HEK293T (cell line): ENCODE measurements at regions not wholly inside any gene's neighbourhood (a gene's known extent, or its start where the extent isn't known, plus 50 kb on each side); places are given as distances from the start of the nearest gene placed in this dataset.
"Not testable (repeated sequence)": the region's sequence is repeated elsewhere in the genome, so short reads cannot be mapped to it uniquely, and the experiment has no call there.

Experiments
- CTCF ChIA-PET: fragments of 350-600 bp; formaldehyde crosslinking; extraction: SDS; loops from one replicate; lab custom pipeline; 2021; ENCODE audit warnings: antibody characterized with exemption, inconsistent platforms; lab: Yijun Ruan, JAX
- POLR2A ChIA-PET: fragments of 350-600 bp; formaldehyde crosslinking; extraction: SDS; loops from one replicate; lab custom pipeline; 2020; ENCODE audit warnings: antibody characterized with exemption, inconsistent platforms; lab: Yijun Ruan, JAX
- DNase-seq: peaks from one replicate; pipeline ENCODE4 v3.0.0; 2012; ENCODE audit warnings: mixed read lengths; ENCODE audit errors: extremely low spot score
- ARNT ChIP-seq: fragments of 450-650 bp; IDR thresholded peaks from 2 replicates; pipeline ENCODE4 v1.6.1; 2017; ENCODE audit warnings: mild to moderate bottlenecking
- BHLHE40 ChIP-seq: fragments of 450-650 bp; IDR thresholded peaks from 2 replicates; pipeline ENCODE4 v1.6.1; 2016; ENCODE audit warnings: mild to moderate bottlenecking, moderate library complexity, borderline replicate concordance
- CTBP1 ChIP-seq: fragments of 450-650 bp; IDR thresholded peaks from 2 replicates; pipeline ENCODE4 v1.6.1; 2016; ENCODE audit warnings: borderline replicate concordance
- ELF4 ChIP-seq: fragments of 450-650 bp; IDR thresholded peaks from 2 replicates; pipeline ENCODE4 v1.6.1; 2017; ENCODE audit warnings: antibody characterized with exemption
- FOXA1 ChIP-seq: fragments of 450-650 bp; IDR thresholded peaks from 2 replicates; pipeline ENCODE4 v1.6.1; 2016; ENCODE audit warnings: mild to moderate bottlenecking
- FOXK2 ChIP-seq: fragments of 450-650 bp; IDR thresholded peaks from 2 replicates; pipeline ENCODE4 v1.6.1; 2016; ENCODE audit warnings: mild to moderate bottlenecking
- FOXM1 ChIP-seq: fragments of 450-650 bp; IDR thresholded peaks from 2 replicates; pipeline ENCODE4 v1.6.1; 2017; ENCODE audit warnings: mild to moderate bottlenecking, borderline replicate concordance
- HDGF ChIP-seq: fragments of 450-650 bp; IDR thresholded peaks from 2 replicates; pipeline ENCODE4 v1.6.1; 2017; ENCODE audit warnings: antibody characterized with exemption, borderline replicate concordance
- L3MBTL2 ChIP-seq: fragments of 450-650 bp; conservative IDR thresholded peaks from 2 replicates; pipeline ENCODE4 v1.6.1; 2016; ENCODE audit warnings: mild to moderate bottlenecking
- LEF1 ChIP-seq: fragments of 450-650 bp; IDR thresholded peaks from 2 replicates; pipeline ENCODE4 v1.6.1; 2017; ENCODE audit warnings: mild to moderate bottlenecking, borderline replicate concordance
- NFRKB ChIP-seq: fragments of 450-650 bp; IDR thresholded peaks from 2 replicates; pipeline ENCODE4 v1.6.1; 2016; ENCODE audit warnings: mild to moderate bottlenecking, moderate library complexity
- PKNOX1 ChIP-seq: fragments of 450-650 bp; IDR thresholded peaks from 2 replicates; pipeline ENCODE4 v1.6.1; 2016
- SP1 ChIP-seq: fragments of 450-650 bp; IDR thresholded peaks from 2 replicates; pipeline ENCODE4 v1.6.1; 2017
- SUZ12 ChIP-seq: fragments of 450-650 bp; IDR thresholded peaks from 2 replicates; pipeline ENCODE4 v1.6.1; 2016; ENCODE audit warnings: mild to moderate bottlenecking
- TARDBP ChIP-seq: fragments of 450-650 bp; IDR thresholded peaks from 2 replicates; pipeline ENCODE4 v1.6.1; 2016
- ZNF384 ChIP-seq: fragments of 450-650 bp; IDR thresholded peaks from 2 replicates; pipeline ENCODE4 v1.6.1; 2016

- CTCF ChIA-PET = no interaction called here
- POLR2A ChIA-PET = no interaction called here
- no peak for TF ChIP-seq FOXM1
- TF ChIP-seq LEF1 = no peak
- TF ChIP-seq ELF4 = no peak
- TF ChIP-seq FOXK2 = no peak
- TF ChIP-seq SP1 = no peak
- TF ChIP-seq L3MBTL2 = no peak
- no peak for TF ChIP-seq BHLHE40
- no peak for TF ChIP-seq FOXA1
- TF ChIP-seq PKNOX1 = no peak
- no peak for TF ChIP-seq SUZ12
- no peak for TF ChIP-seq NFRKB
- DNase-seq = no peak
These were observed 951.5 kb downstream of the GALC start for GRCh38 chr14:87041290-87042020.

GRCh38 chr14:87034680-87035079, 958.3 kb downstream of the GALC start:
- no peak for DNase-seq
- TF ChIP-seq SP1 = no peak
- TF ChIP-seq ELF4 = no peak
- TF ChIP-seq CTBP1 = no peak
- no peak for TF ChIP-seq FOXK2
- TF ChIP-seq NFRKB = no peak
- ChIA-PET POLR2A (no interaction called here), CTCF (no interaction called here)

- no peak for DNase-seq
- POLR2A ChIA-PET = no interaction called here
- CTCF ChIA-PET = interaction anchor here (0.5 kb wide), 1 partner anchor 69 kb away, joined by 3 read pairs; no protein-coding TSS in a partner anchor
- no peak for TF ChIP-seq FOXK2
- no peak for TF ChIP-seq HDGF
- no peak for TF ChIP-seq SP1
These were observed 962.8 kb downstream of the GALC start for GRCh38 chr14:87030197-87030596.

GRCh38 chr14:87020106-87020505, 972.9 kb downstream of the GALC start:
- CTCF ChIA-PET, DNase-seq, POLR2A ChIA-PET: not testable (repeated sequence)

- TF ChIP-seq BHLHE40 (no peak), LEF1 (no peak), HDGF (no peak), ARNT (no peak), PKNOX1 (no peak), CTBP1 (no peak), TARDBP (no peak), ELF4 (no peak), ZNF384 (no peak)
- no peak for DNase-seq
- POLR2A ChIA-PET = no interaction called here
- CTCF ChIA-PET = no interaction called here
These were observed 974.7 kb downstream of the GALC start for GRCh38 chr14:87018294-87018693.

GRCh38 chr14:87017335-87017734, 975.6 kb downstream of the GALC start:
- ChIA-PET POLR2A (no interaction called here), CTCF (no interaction called here)
- no peak for DNase-seq
- no peak for TF ChIP-seq SUZ12
- no peak for TF ChIP-seq NFRKB
- TF ChIP-seq LEF1 = no peak
- no peak for TF ChIP-seq FOXK2
- TF ChIP-seq FOXM1 = no peak

GRCh38 chr14:87014856-87015255, 978.1 kb downstream of the GALC start:
- CTCF ChIA-PET = interaction anchor here (0.6 kb wide), 1 partner anchor 67 kb away, joined by 4 read pairs; no protein-coding TSS in a partner anchor
- POLR2A ChIA-PET = no interaction called here
- DNase-seq = no peak
- TF ChIP-seq SP1 (no peak), PKNOX1 (no peak), TARDBP (no peak), FOXK2 (no peak), FOXA1 (no peak), BHLHE40 (no peak), SUZ12 (no peak), ELF4 (no peak), HDGF (no peak), LEF1 (no peak), FOXM1 (no peak), NFRKB (no peak), L3MBTL2 (no peak), ARNT (no peak), ZNF384 (no peak), CTBP1 (no peak)
